Spinal cord (tissue), 9 donors: ENCODE measurements at regions not wholly inside any gene's neighbourhood (a gene's known extent, or its start where the extent isn't known, plus 50 kb on each side); places are given as distances from the start of the nearest gene placed in this dataset.

Source experiments
- DNase-seq, 6 donors: peaks; one replicate each; pipeline versions ENCODE4 v3.0.0 to v3.0.0-alpha.2; 2013 to 2015; ENCODE audit warnings: low spot score in 6 of 6, low read depth in 4 of 6
- H3K27ac ChIP-seq: one replicate; pipeline ENCODE4 v1.5.1; 2013; ENCODE audit warnings: low read depth, low read length, control low read depth
- H3K27me3 ChIP-seq: one replicate; pipeline ENCODE4 v1.6.1; 2013; ENCODE audit warnings: low read length; ENCODE audit not compliant: control insufficient read depth, insufficient read depth
- H3K36me3 ChIP-seq: one replicate; pipeline ENCODE4 v1.6.1; 2013; ENCODE audit warnings: low read length; ENCODE audit not compliant: control insufficient read depth, insufficient read depth
- H3K4me1 ChIP-seq: one replicate; pipeline ENCODE4 v1.6.1; 2013; ENCODE audit warnings: low read length; ENCODE audit not compliant: control insufficient read depth, insufficient read depth
- H3K4me3 ChIP-seq: one replicate; pipeline ENCODE4 v1.5.1; 2013; ENCODE audit warnings: low read depth, low read length, control low read depth
- H3K9me3 ChIP-seq: one replicate; pipeline ENCODE4 v1.6.1; 2013; ENCODE audit warnings: low read length; ENCODE audit not compliant: control insufficient read depth, insufficient read depth
- WGBS: methylation state at CpG from one replicate; pipeline ENCODE4 v1.1.5; 2013; ENCODE audit warnings: missing lambda C conversion rate; ENCODE audit not compliant: insufficient coverage; 5-methylcytosine and 5-hydroxymethylcytosine counted together
- donor health status: healthy.

GRCh38 chr11:134584706-134585445, 172.8 kb upstream of the B3GAT1 start:
- WGBS = 35% methylated on average over 14 of the region's 14 CpGs
- Histone ChIP-seq H3K36me3 (no peaks in the 10 kb centered on the region), H3K27ac (no peak overlapping the region), H3K27me3 (no peaks in the 10 kb centered on the region), H3K4me1 (peaks cover 33% of the 10 kb centered on the region), H3K9me3 (no peaks in the 10 kb centered on the region), H3K4me3 (no peak overlapping the region)
- DNase-seq = no peak

- Histone ChIP-seq H3K36me3 (no peaks in the 10 kb centered on the region), H3K9me3 (no peaks in the 10 kb centered on the region), H3K4me3 (no peak overlapping the region), H3K4me1 (peaks cover 41% of the 10 kb centered on the region), H3K27me3 (no peaks in the 10 kb centered on the region), H3K27ac (no peak overlapping the region)
- WGBS = 78% methylated on average over 9 of the region's 15 CpGs
- peak in 1 of 6 donors; percentile 47 for DNase-seq
Observed at GRCh38 chr11:134584001-134584561, 172.0 kb upstream of the B3GAT1 start.

GRCh38 chr11:134583397-134583990, 171.5 kb upstream of the B3GAT1 start:
- H3K27ac ChIP-seq = no peak overlapping the region
- no peaks in the 10 kb centered on the region for H3K36me3 ChIP-seq
- 89% methylated on average over 6 of the region's 6 CpGs for WGBS
- peaks cover 47% of the 10 kb centered on the region for H3K4me1 ChIP-seq
- no peaks in the 10 kb centered on the region for H3K9me3 ChIP-seq
- H3K27me3 ChIP-seq = no peaks in the 10 kb centered on the region
- DNase-seq = no peak
- no peak overlapping the region for H3K4me3 ChIP-seq

- Histone ChIP-seq H3K36me3 (no peaks in the 10 kb centered on the region), H3K4me1 (peaks cover 55% of the 10 kb centered on the region), H3K27ac (no peak overlapping the region), H3K27me3 (no peaks in the 10 kb centered on the region), H3K4me3 (no peak overlapping the region), H3K9me3 (no peaks in the 10 kb centered on the region)
- WGBS = 88% methylated on average over 1 of the region's 1 CpG
- DNase-seq = no peak
Observed at GRCh38 chr11:134582770-134583095, 170.7 kb upstream of the B3GAT1 start.

GRCh38 chr11:134581966-134582769, 170.1 kb upstream of the B3GAT1 start:
- no peak for DNase-seq
- Histone ChIP-seq H3K9me3 (no peaks in the 10 kb centered on the region), H3K27me3 (no peaks in the 10 kb centered on the region), H3K4me1 (peaks cover 59% of the 10 kb centered on the region), H3K4me3 (no peak overlapping the region), H3K36me3 (no peaks in the 10 kb centered on the region), H3K27ac (no peak overlapping the region)
- WGBS = 100% methylated on average over 6 of the region's 11 CpGs

- WGBS = 77% methylated on average over 9 of the region's 9 CpGs
- no peak overlapping the region for H3K4me3 ChIP-seq
- no peaks in the 10 kb centered on the region for H3K9me3 ChIP-seq
- H3K27ac ChIP-seq = no peak overlapping the region
- no peak for DNase-seq
- no peaks in the 10 kb centered on the region for H3K36me3 ChIP-seq
- peaks cover 63% of the 10 kb centered on the region for H3K4me1 ChIP-seq
- no peaks in the 10 kb centered on the region for H3K27me3 ChIP-seq
Observed at GRCh38 chr11:134581121-134581626, 169.1 kb upstream of the B3GAT1 start.

- Histone ChIP-seq H3K36me3 (no peaks in the 10 kb centered on the region), H3K27ac (no peak overlapping the region), H3K9me3 (no peaks in the 10 kb centered on the region), H3K4me3 (no peak overlapping the region), H3K4me1 (peaks cover 57% of the 10 kb centered on the region), H3K27me3 (no peaks in the 10 kb centered on the region)
- WGBS = 98% methylated on average over 6 of the region's 8 CpGs
- DNase-seq = no peak
Observed at GRCh38 chr11:134580610-134580975, 168.6 kb upstream of the B3GAT1 start.

- Histone ChIP-seq H3K27ac (no peak overlapping the region), H3K36me3 (no peaks in the 10 kb centered on the region), H3K4me1 (peaks cover 52% of the 10 kb centered on the region), H3K9me3 (no peaks in the 10 kb centered on the region), H3K27me3 (no peaks in the 10 kb centered on the region), H3K4me3 (no peak overlapping the region)
- WGBS = 68% methylated on average over 14 of the region's 16 CpGs
- peak in 1 of 6 donors; percentile 89 for DNase-seq
Observed at GRCh38 chr11:134579724-134580609, 167.9 kb upstream of the B3GAT1 start.
